Osteocyte (in vitro differentiated cells): ENCODE measurements at regions not wholly inside any gene's neighbourhood (a gene's known extent, or its start where the extent isn't known, plus 50 kb on each side); places are given as distances from the start of the nearest gene placed in this dataset.
"Not testable (repeated sequence)": the region's sequence is repeated elsewhere in the genome, so short reads cannot be mapped to it uniquely, and the experiment has no call there.

Experiments
- DNase-seq: peaks from one replicate; pipeline ENCODE4 v3.0.0; 2021; ENCODE audit warnings: mixed read lengths; ENCODE audit not compliant: unreplicated experiment; ENCODE audit errors: extremely low spot score
- H3K27ac Mint-ChIP-seq: one replicate; pipeline ENCODE4 v1.8.0; 2021; ENCODE audit warnings: mild to moderate bottlenecking, mixed read lengths; ENCODE audit not compliant: unreplicated experiment
- H3K27me3 Mint-ChIP-seq: one replicate; pipeline ENCODE4 v1.8.0; 2021; ENCODE audit warnings: mixed read lengths; ENCODE audit not compliant: unreplicated experiment
- H3K36me3 Mint-ChIP-seq: one replicate; pipeline ENCODE4 v1.8.0; 2021; ENCODE audit warnings: mixed read lengths; ENCODE audit not compliant: unreplicated experiment
- H3K4me1 Mint-ChIP-seq: one replicate; pipeline ENCODE4 v1.8.0; 2021; ENCODE audit warnings: mixed read lengths; ENCODE audit not compliant: unreplicated experiment
- H3K4me3 Mint-ChIP-seq: one replicate; pipeline ENCODE4 v1.8.0; 2021; ENCODE audit warnings: mild to moderate bottlenecking, moderate library complexity, mixed read lengths; ENCODE audit not compliant: unreplicated experiment
- H3K9me3 Mint-ChIP-seq: one replicate; pipeline ENCODE4 v1.8.0; 2021; ENCODE audit warnings: mixed read lengths; ENCODE audit not compliant: unreplicated experiment
- CTCF ChIP-seq: fragments of 200-600 bp; sonication (generic); IDR thresholded peaks from 2 replicates; pipeline ENCODE4 v1.5.0; 2021; ENCODE audit warnings: antibody characterized with exemption, mild to moderate bottlenecking, moderate library complexity

- Mint-ChIP-seq H3K27ac (no peak overlapping the region), H3K36me3 (no peaks in the 10 kb centered on the region), H3K27me3 (peaks cover 2% of the 10 kb centered on the region), H3K4me3 (no peak overlapping the region), H3K4me1 (peaks cover 20% of the 10 kb centered on the region), H3K9me3 (no peaks in the 10 kb centered on the region)
- no peak for TF ChIP-seq CTCF
- DNase-seq: no peak
Measured at GRCh38 chr16:87046235-87046634, 271.0 kb downstream of the C16orf95 start.

GRCh38 chr16:87047221-87048037, 269.8 kb downstream of the C16orf95 start:
- Mint-ChIP-seq H3K4me1 (peaks cover 20% of the 10 kb centered on the region), H3K36me3 (no peaks in the 10 kb centered on the region), H3K4me3 (no peak overlapping the region), H3K9me3 (no peaks in the 10 kb centered on the region), H3K27me3 (peaks cover 2% of the 10 kb centered on the region), H3K27ac (no peak overlapping the region)
- TF ChIP-seq CTCF: no peak
- no peak for DNase-seq

- peaks cover 2% of the 10 kb centered on the region for H3K27me3 Mint-ChIP-seq
- no peaks in the 10 kb centered on the region for H3K9me3 Mint-ChIP-seq
- no peak for DNase-seq
- TF ChIP-seq CTCF: no peak
- H3K36me3 Mint-ChIP-seq: no peaks in the 10 kb centered on the region
- H3K27ac Mint-ChIP-seq: no peak overlapping the region
- peaks cover 18% of the 10 kb centered on the region for H3K4me1 Mint-ChIP-seq
- H3K4me3 Mint-ChIP-seq: no peak overlapping the region
Measured at GRCh38 chr16:87048038-87048729, 269.0 kb downstream of the C16orf95 start.

GRCh38 chr16:87048730-87049115, 268.5 kb downstream of the C16orf95 start:
- TF ChIP-seq CTCF: no peak
- Mint-ChIP-seq H3K27ac (no peak overlapping the region), H3K36me3 (no peaks in the 10 kb centered on the region), H3K4me3 (no peak overlapping the region), H3K4me1 (peaks cover 15% of the 10 kb centered on the region), H3K9me3 (no peaks in the 10 kb centered on the region), H3K27me3 (peaks cover 2% of the 10 kb centered on the region)
- no peak for DNase-seq

- H3K27ac Mint-ChIP-seq, H3K4me3 Mint-ChIP-seq, DNase-seq, H3K9me3 Mint-ChIP-seq, H3K27me3 Mint-ChIP-seq, H3K36me3 Mint-ChIP-seq: not testable (repeated sequence)
- peaks cover 12% of the 10 kb centered on the region for H3K4me1 Mint-ChIP-seq
Measured at GRCh38 chr16:87049216-87049615, 268.0 kb downstream of the C16orf95 start.
